H1 (cell line): ENCODE measurements at regions not wholly inside any gene's neighbourhood (a gene's known extent, or its start where the extent isn't known, plus 50 kb on each side); places are given as distances from the start of the nearest gene placed in this dataset.

Source experiments
- ATF2 ChIP-seq: IDR thresholded peaks from 2 replicates; pipeline ENCODE4 v1.6.1; 2012; ENCODE audit warnings: low read length, inconsistent platforms
- ATF3 ChIP-seq: IDR thresholded peaks from 2 replicates; pipeline ENCODE4 v1.6.1; 2011; ENCODE audit warnings: low read depth, mild to moderate bottlenecking, low read length; ENCODE audit not compliant: insufficient read depth
- CEBPB ChIP-seq: IDR thresholded peaks from 2 replicates; pipeline ENCODE4 v1.6.1; 2012; ENCODE audit warnings: low read depth, low read length
- CREB1 ChIP-seq: IDR thresholded peaks from 2 replicates; pipeline ENCODE4 v1.6.1; 2012; ENCODE audit warnings: inconsistent platforms
- CTCF ChIP-seq, 3 experiments: IDR thresholded peaks; 1 replicate in 2 of 3; 2 replicates in 1 of 3; pipeline versions ENCODE4 v1.5.1 to v1.6.1; 2011; ENCODE audit warnings: low read length in 3 of 3, mild to moderate bottlenecking in 3 of 3, inconsistent platforms in 2 of 3, low read depth in 1 of 3, moderate library complexity in 1 of 3; ENCODE audit not compliant: insufficient read depth in 1 of 3; ENCODE audit errors: control extremely low read depth in 1 of 3
- EZH2 ChIP-seq: fragments of 200-600 bp; sonication (generic); IDR thresholded peaks from 2 replicates; pipeline ENCODE4 v1.7.1; 2012; ENCODE audit warnings: low read depth, mild to moderate bottlenecking, moderate library complexity, low read length, inconsistent platforms; ENCODE audit not compliant: severe bottlenecking
- MAX ChIP-seq: IDR thresholded peaks from 2 replicates; pipeline ENCODE4 v1.6.1; 2012; ENCODE audit warnings: inconsistent platforms
- POLR2A ChIP-seq, 2 experiments: IDR thresholded peaks; 1 replicate in 1 of 2; 2 replicates in 1 of 2; pipeline ENCODE4 v1.6.1; 2011; ENCODE audit warnings: low read depth in 2 of 2, low read length in 2 of 2, mild to moderate bottlenecking in 2 of 2; ENCODE audit errors: control extremely low read depth in 1 of 2
- POLR2AphosphoS5 ChIP-seq: IDR thresholded peaks from 2 replicates; pipeline ENCODE4 v1.6.1; 2011; ENCODE audit warnings: low read depth, low read length
- RAD21 ChIP-seq, 2 experiments: IDR thresholded peaks in 1 of 2; conservative IDR thresholded peaks in 1 of 2; 2 replicates each; pipeline ENCODE4 v1.6.1; 2011; ENCODE audit warnings: low read depth in 2 of 2, low read length in 2 of 2, improper control_type of control experiment in 1 of 2, inconsistent platforms in 1 of 2, mild to moderate bottlenecking in 1 of 2, moderate library complexity in 1 of 2
- TBP ChIP-seq: IDR thresholded peaks from 2 replicates; pipeline ENCODE4 v1.6.1; 2011; ENCODE audit warnings: low read depth, low read length, improper control_type of control experiment
- TEAD4 ChIP-seq: IDR thresholded peaks from 2 replicates; pipeline ENCODE4 v1.6.1; 2012; ENCODE audit warnings: low read depth, low read length, inconsistent platforms, mixed read lengths

- no peak for TF ChIP-seq POLR2AphosphoS5
- TF ChIP-seq ATF2 = no peak
- no peak for TF ChIP-seq CTCF (IDR thresholded peaks at IDR 0.05; ENCODE audit: control extremely low read depth in 1 of 3, insufficient read depth in 1 of 3, low read depth in 1 of 3, low read length in 3 of 3)
- TF ChIP-seq EZH2 = no peak
- no peak for TF ChIP-seq RAD21 (IDR thresholded peaks at IDR 0.05 in 1 of 2, conservative IDR thresholded peaks at IDR 0.05 in 1 of 2; ENCODE audit: low read depth in 2 of 2, low read length in 2 of 2)
- TF ChIP-seq CREB1 = no peak
- TF ChIP-seq POLR2A (IDR thresholded peaks at IDR 0.05; ENCODE audit: control extremely low read depth in 1 of 2, low read depth in 2 of 2, low read length in 2 of 2) = no peak
- TF ChIP-seq CEBPB = no peak
- no peak for TF ChIP-seq MAX
- no peak for TF ChIP-seq ATF3
- no peak for TF ChIP-seq TBP
- TF ChIP-seq TEAD4 = no peak
Measured at GRCh38 chr10:121054874-121055273, 203.7 kb downstream of the WDR11 start.
